ENCODE measurements at regions not wholly inside any gene's neighbourhood (a gene's known extent, or its start where the extent isn't known, plus 50 kb on each side); places are given as distances from the start of the nearest gene placed in this dataset.

- H3K36me3 ChIP-seq = no peaks in the 10 kb centered on the region
- intact Hi-C loops (cut with DNase I) = no loop called here
- no peaks in the 10 kb centered on the region for H3K4me1 ChIP-seq (replicated peaks)
- H3K4me3 ChIP-seq = no peak overlapping the region
- 86% methylated on average over 3 of the region's 3 CpGs for WGBS
- H3K9me3 ChIP-seq = no peaks in the 10 kb centered on the region
- H3K27me3 ChIP-seq (replicated peaks; ENCODE audit: insufficient read depth) = no peaks in the 10 kb centered on the region
- no peak for DNase-seq (ENCODE audit: low spot score)
- no peak for TF ChIP-seq POLR2A (IDR thresholded peaks at IDR 0.05)
- TF ChIP-seq POLR2AphosphoS5 (IDR thresholded peaks at IDR 0.05) = no peak
- no peak for TF ChIP-seq CTCF (IDR thresholded peaks at IDR 0.05)
- no peak overlapping the region for H3K27ac ChIP-seq
These were observed 114.2 kb downstream of the SPCS3 start for GRCh38 chr4:176433983-176434382.

GRCh38 chr4:176435901-176436292 is 116.1 kb downstream of the SPCS3 start:
- H3K36me3 ChIP-seq = no peaks in the 10 kb centered on the region
- no peaks in the 10 kb centered on the region for H3K9me3 ChIP-seq
- 31% methylated on average over 1 of the region's 1 CpG for WGBS
- no peak for TF ChIP-seq CTCF (IDR thresholded peaks at IDR 0.05)
- DNase-seq (ENCODE audit: low spot score) = no peak
- no peaks in the 10 kb centered on the region for H3K27me3 ChIP-seq (replicated peaks; ENCODE audit: insufficient read depth)
- no peak overlapping the region for H3K4me3 ChIP-seq
- no peak overlapping the region for H3K27ac ChIP-seq
- no peaks in the 10 kb centered on the region for H3K4me1 ChIP-seq (replicated peaks)
- intact Hi-C loops (cut with DNase I) = no loop called here

DNA sequence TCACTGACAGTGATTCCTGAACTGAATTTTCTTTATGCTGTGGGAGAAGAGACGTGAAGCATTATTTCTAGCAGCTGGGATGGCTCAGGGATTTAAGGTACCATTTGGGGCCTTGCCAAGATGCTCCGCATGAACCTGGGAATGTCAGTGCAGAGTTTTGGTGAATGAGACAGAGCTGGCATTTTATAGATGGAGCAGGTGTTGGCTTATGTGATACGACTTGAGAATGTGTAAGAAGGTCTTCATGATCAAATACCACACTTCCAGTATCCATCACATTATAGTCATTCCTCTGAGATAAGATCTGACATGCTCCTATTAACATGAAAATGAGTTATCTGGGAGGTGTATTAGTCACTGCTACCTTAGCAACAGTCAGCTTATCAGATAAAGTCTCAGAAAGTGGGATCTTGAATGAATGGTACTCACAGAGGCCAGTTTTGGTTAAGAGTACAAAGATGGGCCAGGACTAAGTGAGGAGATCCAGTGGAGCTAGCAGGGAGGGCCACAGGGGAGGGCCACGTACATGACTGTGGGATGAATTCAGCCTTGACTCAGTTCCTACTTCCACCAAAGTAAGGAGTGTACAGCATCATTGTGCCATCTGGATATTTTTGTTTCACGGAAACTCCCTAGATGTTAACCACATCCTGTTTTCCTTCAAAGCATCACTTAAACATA is 116.7 kb downstream of the SPCS3 start:
- no peak for DNase-seq (ENCODE audit: low spot score)
- Histone ChIP-seq H3K36me3 (no peaks in the 10 kb centered on the region), H3K4me1 (replicated peaks) (no peaks in the 10 kb centered on the region), H3K27ac (no peak overlapping the region), H3K27me3 (replicated peaks; ENCODE audit: insufficient read depth) (no peaks in the 10 kb centered on the region), H3K4me3 (no peak overlapping the region), H3K9me3 (no peaks in the 10 kb centered on the region)
- WGBS = 45% methylated on average over 5 of the region's 5 CpGs
- intact Hi-C loops (cut with DNase I) = no loop called here
- TF ChIP-seq POLR2A (IDR thresholded peaks at IDR 0.05) (no peak), CTCF (IDR thresholded peaks at IDR 0.05) (no peak), POLR2AphosphoS5 (IDR thresholded peaks at IDR 0.05) (no peak)

GRCh38 chr4:176437756-176438155 is 118.0 kb downstream of the SPCS3 start:
- Histone ChIP-seq H3K27ac (no peak overlapping the region), H3K36me3 (no peaks in the 10 kb centered on the region), H3K4me1 (replicated peaks) (no peaks in the 10 kb centered on the region), H3K4me3 (no peak overlapping the region), H3K27me3 (replicated peaks; ENCODE audit: insufficient read depth) (no peaks in the 10 kb centered on the region), H3K9me3 (no peaks in the 10 kb centered on the region)
- no peak for TF ChIP-seq POLR2AphosphoS5 (IDR thresholded peaks at IDR 0.05)
- no peak for TF ChIP-seq CTCF (IDR thresholded peaks at IDR 0.05)
- TF ChIP-seq POLR2A (IDR thresholded peaks at IDR 0.05) = no peak
- 95% methylated on average over 1 of the region's 1 CpG for WGBS
- DNase-seq (ENCODE audit: low spot score) = no peak
- intact Hi-C loops (cut with DNase I) = no loop called here

DNA sequence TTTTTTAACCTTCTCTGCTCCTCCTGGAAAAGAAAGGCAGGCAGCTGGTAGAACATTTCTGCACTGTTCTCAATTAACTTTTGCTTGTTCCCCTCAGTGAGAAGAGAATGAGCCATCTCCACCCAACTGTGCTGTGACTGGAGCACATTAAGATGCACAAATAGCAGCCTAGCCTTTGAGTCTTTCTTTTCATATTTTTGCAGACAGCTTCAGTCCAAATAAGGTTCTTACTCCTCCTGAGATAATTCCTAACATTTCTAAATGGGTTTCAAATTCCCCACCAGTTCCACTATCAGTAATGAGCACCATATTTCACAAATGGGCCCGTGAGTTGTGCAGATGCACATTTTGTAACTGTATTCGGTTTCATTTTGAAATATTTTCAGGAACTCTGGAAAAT is 118.6 kb downstream of the SPCS3 start:
- TF ChIP-seq POLR2A (IDR thresholded peaks at IDR 0.05) = no peak
- TF ChIP-seq POLR2AphosphoS5 (IDR thresholded peaks at IDR 0.05) = no peak
- TF ChIP-seq CTCF (IDR thresholded peaks at IDR 0.05) = no peak
- DNase-seq (ENCODE audit: low spot score) = no peak
- no peaks in the 10 kb centered on the region for H3K27me3 ChIP-seq (replicated peaks; ENCODE audit: insufficient read depth)
- no peak overlapping the region for H3K27ac ChIP-seq
- intact Hi-C loops (cut with DNase I) = no loop called here
- WGBS = 86% methylated on average over 2 of the region's 2 CpGs
- H3K4me1 ChIP-seq (replicated peaks) = no peaks in the 10 kb centered on the region
- no peak overlapping the region for H3K4me3 ChIP-seq
- H3K9me3 ChIP-seq = no peaks in the 10 kb centered on the region
- no peaks in the 10 kb centered on the region for H3K36me3 ChIP-seq

All from prostate gland (tissue), 2 donors.